ENCODE measurements at regions not wholly inside any gene's neighbourhood (a gene's known extent, or its start where the extent isn't known, plus 50 kb on each side); places are given as distances from the start of the nearest gene placed in this dataset.

DNA sequence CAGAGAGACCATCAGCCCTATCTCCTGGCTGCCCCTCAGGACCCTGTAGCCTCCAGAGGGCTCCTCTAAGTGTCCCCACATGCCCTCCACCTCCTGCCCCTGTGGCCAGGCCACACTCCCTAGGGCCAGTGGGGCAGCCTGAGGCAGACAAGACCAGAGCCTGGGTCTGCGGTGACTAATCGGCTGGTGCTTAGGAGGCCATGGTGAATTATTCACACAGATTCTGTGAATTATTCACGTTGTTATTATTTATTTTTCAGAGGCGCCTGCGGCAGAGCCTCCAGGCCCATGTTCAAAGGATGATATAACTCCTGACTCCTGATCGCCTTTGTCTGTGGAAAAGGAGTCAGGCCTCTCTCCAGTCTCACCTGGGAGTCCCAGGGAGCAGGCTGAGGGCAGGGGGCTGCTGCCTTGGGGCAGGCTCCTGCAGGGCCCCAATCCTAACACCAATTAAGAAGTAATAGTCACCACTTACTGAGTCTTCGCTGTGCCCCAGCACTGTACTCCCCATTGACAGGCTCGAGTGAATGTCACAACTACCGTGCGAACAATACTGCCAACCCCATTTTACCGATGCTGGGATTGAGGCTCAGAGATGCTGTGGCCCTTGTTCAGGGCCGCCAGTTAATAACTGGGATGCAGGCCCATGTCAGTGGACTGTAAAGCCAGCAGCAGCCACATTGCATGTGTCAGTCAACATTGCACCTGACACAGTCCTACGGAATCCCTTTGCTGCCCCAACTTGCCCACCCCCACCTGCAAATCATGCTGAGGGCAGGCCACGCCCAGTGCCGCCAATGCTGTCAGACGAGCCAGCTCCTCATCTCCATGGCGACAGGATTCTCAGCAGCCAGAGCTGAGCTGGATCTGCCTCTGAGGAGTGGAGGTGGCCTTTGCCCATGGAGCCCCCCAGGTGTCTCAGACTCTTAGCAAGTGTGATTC, 94.9 kb downstream of the PCDH1 start:
- peak; percentile 67 for DNase-seq (ENCODE audit: low spot score)
- Mint-ChIP-seq H3K4me1 (peaks cover 59% of the 10 kb centered on the region), H3K27ac (no peak overlapping the region), H3K4me3 (no peak overlapping the region), H3K27me3 (ENCODE audit: insufficient read depth, low read depth, poor library complexity) (peaks cover 24% of the 10 kb centered on the region), H3K9me3 (no peaks in the 10 kb centered on the region), H3K36me3 (ENCODE audit: low read depth) (no peaks in the 10 kb centered on the region)
- Histone ChIP-seq H3K4me3 (no peak overlapping the region), H2AFZ (no peak overlapping the region), H3K79me2 (replicated peaks; ENCODE audit: insufficient read depth) (no peaks in the 10 kb centered on the region), H3K9me2 (ENCODE audit: insufficient read depth) (no peaks in the 10 kb centered on the region), H3K27ac (ENCODE audit: low read depth) (no peak overlapping the region), H3K4me1 (ENCODE audit: insufficient read depth) (peaks cover 25% of the 10 kb centered on the region; the same call in 1 of the 2 replicates), H3K36me3 (ENCODE audit: insufficient read depth) (no peaks in the 10 kb centered on the region), H4K20me1 (replicated peaks; ENCODE audit: insufficient read depth) (no peaks in the 10 kb centered on the region), H3F3A (replicated peaks; ENCODE audit: low read depth) (peaks cover 7% of the 10 kb centered on the region; the same call in 1 of the 2 replicates), H3K27me3 (ENCODE audit: insufficient read depth) (no peaks in the 10 kb centered on the region), H3K4me2 (no peak overlapping the region)
- peak; percentile 32 for ATAC-seq
- TF ChIP-seq, protein P1, sequence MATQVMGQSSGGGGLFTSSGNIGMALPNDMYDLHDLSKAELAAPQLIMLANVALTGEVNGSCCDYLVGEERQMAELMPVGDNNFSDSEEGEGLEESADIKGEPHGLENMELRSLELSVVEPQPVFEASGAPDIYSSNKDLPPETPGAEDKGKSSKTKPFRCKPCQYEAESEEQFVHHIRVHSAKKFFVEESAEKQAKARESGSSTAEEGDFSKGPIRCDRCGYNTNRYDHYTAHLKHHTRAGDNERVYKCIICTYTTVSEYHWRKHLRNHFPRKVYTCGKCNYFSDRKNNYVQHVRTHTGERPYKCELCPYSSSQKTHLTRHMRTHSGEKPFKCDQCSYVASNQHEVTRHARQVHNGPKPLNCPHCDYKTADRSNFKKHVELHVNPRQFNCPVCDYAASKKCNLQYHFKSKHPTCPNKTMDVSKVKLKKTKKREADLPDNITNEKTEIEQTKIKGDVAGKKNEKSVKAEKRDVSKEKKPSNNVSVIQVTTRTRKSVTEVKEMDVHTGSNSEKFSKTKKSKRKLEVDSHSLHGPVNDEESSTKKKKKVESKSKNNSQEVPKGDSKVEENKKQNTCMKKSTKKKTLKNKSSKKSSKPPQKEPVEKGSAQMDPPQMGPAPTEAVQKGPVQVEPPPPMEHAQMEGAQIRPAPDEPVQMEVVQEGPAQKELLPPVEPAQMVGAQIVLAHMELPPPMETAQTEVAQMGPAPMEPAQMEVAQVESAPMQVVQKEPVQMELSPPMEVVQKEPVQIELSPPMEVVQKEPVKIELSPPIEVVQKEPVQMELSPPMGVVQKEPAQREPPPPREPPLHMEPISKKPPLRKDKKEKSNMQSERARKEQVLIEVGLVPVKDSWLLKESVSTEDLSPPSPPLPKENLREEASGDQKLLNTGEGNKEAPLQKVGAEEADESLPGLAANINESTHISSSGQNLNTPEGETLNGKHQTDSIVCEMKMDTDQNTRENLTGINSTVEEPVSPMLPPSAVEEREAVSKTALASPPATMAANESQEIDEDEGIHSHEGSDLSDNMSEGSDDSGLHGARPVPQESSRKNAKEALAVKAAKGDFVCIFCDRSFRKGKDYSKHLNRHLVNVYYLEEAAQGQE (IDR thresholded peaks at IDR 0.05; ENCODE audit: unreplicated experiment), result no peak
- TF ChIP-seq STAT1 (IDR thresholded peaks at IDR 0.05; ENCODE audit: unreplicated experiment), result no peak
- TF ChIP-seq ZNF331 (CRISPR knock-in tag; IDR thresholded peaks at IDR 0.05; ENCODE audit: low read depth), result no peak
- no peak for TF ChIP-seq EZH2phosphoT487 (IDR thresholded peaks at IDR 0.05; ENCODE audit: unreplicated experiment)
- TF ChIP-seq NANOG (IDR thresholded peaks at IDR 0.05; ENCODE audit: borderline replicate concordance), result no peak
- TF ChIP-seq POLR2AphosphoS5 (IDR thresholded peaks at IDR 0.05; ENCODE audit: low read depth), result no peak
- no peak for TF ChIP-seq JUNB (IDR thresholded peaks at IDR 0.05; ENCODE audit: unreplicated experiment)
- TF ChIP-seq EZH2 (IDR thresholded peaks at IDR 0.05; ENCODE audit: low read depth, unreplicated experiment), result no peak
- no peak for TF ChIP-seq ZNF114 (CRISPR knock-in tag; IDR thresholded peaks at IDR 0.05)
- no peak for TF ChIP-seq ZNF462 (CRISPR knock-in tag; IDR thresholded peaks at IDR 0.05)
- TF ChIP-seq, protein P2, sequence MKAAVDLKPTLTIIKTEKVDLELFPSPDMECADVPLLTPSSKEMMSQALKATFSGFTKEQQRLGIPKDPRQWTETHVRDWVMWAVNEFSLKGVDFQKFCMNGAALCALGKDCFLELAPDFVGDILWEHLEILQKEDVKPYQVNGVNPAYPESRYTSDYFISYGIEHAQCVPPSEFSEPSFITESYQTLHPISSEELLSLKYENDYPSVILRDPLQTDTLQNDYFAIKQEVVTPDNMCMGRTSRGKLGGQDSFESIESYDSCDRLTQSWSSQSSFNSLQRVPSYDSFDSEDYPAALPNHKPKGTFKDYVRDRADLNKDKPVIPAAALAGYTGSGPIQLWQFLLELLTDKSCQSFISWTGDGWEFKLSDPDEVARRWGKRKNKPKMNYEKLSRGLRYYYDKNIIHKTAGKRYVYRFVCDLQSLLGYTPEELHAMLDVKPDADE (IDR thresholded peaks at IDR 0.05), result no peak
- TF ChIP-seq CTCF (conservative IDR thresholded peaks at IDR 0.05; ENCODE audit: low read depth in 2 of 2), result no peak
- TF ChIP-seq CREB1 (CRISPR knock-in tag; IDR thresholded peaks at IDR 0.05; ENCODE audit: low read depth), result no peak

Data from GM23338 (cell line).